ENCODE measurements at regions not wholly inside any gene's neighbourhood (a gene's known extent, or its start where the extent isn't known, plus 50 kb on each side); places are given as distances from the start of the nearest gene placed in this dataset.

DNA sequence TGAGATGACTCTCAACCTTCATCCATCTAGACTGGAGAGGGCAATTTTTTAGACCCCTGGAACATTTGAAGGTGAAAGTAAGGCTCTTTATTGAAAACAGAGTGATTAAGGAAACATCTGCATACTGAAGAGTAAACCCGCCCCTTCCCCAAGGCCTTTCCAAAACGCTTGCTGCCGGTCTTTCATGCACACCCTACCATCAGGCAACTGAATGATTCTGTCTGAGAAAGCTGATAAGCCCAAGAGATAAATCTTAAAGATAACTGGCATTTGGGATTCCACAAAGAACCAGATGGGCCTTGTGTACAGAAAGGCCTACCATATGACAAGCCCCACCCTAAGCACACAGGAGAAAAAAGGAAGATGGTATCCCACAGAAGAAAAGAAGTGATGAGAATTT, 54.4 kb upstream of the PIK3R1 start:
- DNase-seq (ENCODE audit: low spot score), result no peak

DNA sequence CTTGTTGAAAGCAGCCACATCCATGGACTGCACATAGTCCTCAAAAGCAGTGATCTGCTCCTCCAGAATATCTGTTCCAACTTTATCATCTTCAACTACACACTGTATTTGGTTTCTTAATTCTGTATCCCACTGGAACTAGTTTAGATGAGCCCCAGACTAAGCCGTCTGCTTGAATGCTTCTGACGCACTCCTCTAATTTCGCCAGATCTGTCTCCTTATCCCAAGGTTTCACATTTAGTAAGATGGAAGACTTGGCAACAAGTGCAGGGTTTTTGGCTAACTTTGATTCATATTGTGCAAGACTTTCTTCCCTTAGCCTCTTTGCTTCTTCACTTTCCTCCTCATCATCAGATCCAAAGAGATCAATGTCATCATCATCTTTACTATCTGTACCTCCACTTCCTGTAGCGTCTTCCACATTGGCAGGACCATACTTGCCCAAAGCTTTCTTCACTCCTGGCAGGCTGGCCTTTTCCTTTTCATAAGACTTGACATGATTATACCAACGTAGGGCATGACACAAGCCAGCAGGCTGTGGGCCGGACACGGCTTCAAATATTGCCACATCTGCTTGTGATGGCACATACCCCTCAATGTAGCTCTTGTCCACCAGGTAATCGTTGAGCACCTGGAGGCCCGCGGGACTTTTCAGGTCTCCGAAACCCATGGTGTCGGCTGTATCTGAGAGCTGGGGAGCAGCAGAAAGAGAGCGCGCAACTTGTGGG, 56.2 kb upstream of the PIK3R1 start:
- DNase-seq (ENCODE audit: low spot score), result no peak

DNA sequence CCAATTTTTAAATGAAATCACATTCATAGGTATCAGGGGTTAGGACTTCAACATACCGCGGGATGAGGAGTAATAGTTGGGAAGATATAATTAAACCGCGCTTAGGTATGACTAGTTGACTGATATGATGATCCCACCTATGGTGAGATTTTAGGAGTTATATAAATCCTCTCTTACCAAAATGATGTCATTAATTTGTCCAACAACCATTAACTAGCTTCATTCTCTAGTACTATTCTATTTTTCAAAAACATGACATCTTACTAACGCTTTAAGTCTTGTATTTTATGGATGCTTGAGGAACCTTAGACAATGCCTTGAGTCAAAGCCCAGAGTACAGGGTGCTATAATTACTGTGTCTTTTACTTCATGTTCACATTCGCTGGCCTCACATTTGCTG, 59.6 kb upstream of the PIK3R1 start:
- DNase-seq (ENCODE audit: low spot score), result no peak

DNA sequence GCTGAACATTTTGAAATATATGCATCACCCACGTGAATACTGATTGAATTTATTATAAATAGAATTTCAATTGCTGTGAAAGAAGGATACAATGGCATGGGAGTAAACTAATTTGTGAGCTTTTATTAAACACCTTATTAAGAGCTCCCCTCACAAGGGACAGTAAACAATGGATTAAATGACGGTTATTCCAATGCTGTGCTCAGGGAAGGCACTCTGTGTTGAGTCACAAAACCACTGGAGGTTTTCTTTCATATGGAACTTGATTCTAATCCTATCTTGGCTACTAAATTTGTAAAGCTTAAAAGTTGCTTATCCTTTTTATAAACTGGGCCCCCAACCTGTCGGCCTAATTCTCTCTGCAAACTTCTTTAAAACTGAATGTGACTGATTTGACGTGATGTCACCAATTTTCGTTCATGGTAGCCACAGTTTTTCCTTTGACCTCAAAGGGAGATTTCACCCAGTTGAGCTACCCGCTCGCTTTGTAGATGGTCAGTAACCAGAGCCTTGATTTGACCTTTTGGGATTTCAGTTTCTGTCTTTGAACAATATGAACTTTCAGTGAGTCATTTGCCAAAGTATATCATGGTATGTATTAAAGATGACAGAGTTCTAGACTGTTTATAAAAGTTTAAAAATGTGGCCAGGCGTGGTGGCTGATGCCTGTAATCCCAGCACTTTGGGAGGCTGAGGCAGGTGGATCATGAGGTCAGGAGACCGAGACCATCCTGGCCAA, 61.3 kb upstream of the PIK3R1 start:
- DNase-seq (ENCODE audit: low spot score), result no peak

DNA sequence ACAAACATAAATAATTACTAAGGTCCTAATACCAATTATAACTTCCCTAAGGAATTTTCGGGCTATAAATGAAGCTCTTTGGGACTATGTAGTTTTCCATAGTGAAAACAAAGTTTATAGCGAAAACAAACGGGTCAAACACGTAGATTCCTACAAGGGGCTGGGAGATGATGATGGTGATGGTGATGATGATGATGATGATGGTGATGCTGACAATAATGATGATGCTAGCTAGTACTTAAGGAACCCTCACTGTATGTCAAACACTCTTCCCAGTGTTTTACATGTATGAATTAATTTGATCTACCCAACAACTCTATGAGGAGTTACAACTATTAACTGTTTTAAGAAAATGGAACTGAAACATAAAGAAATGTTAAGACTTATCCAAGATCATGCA, 63.7 kb upstream of the PIK3R1 start:
- no peak for DNase-seq (ENCODE audit: low spot score)

DNA sequence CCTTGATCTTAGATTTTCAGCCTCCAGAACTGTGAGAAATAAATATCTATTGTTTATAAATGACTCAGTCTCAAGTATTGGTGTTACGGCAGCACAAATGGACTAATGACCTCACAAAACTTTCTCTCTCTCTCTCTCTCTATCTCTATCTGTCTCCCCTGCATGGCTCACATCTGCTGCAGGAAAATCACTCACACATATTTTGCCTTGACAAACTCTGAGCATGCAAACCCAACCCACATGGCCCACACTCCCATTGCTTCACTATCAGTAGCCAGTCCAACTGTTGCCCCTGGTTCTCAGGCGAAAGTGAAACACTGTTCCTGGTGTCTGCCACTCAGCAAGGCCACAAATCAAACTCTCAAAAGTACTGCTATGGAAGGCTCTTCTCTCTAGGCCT, 66.4 kb upstream of the PIK3R1 start:
- DNase-seq (ENCODE audit: low spot score), result no peak

DNA sequence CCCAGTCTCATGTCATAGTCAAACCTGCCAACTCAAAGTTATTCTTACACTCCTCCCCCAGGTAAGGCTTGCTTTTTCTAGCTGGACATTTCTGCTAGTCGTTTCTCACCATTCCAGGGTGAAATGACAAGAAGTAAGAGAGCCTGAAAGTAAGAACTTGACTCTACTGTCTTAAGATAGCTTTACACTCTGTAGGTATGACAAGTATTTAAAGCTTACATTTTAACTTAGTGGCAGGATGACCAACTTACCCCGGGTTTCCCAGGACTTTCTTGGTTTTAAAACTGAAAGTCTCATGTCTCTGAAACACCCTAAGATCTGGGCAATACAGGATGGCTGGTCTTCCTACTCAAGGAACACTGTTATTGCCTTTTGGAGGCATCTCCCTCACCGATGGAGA, 67.5 kb upstream of the PIK3R1 start:
- DNase-seq (ENCODE audit: low spot score), result no peak

DNA sequence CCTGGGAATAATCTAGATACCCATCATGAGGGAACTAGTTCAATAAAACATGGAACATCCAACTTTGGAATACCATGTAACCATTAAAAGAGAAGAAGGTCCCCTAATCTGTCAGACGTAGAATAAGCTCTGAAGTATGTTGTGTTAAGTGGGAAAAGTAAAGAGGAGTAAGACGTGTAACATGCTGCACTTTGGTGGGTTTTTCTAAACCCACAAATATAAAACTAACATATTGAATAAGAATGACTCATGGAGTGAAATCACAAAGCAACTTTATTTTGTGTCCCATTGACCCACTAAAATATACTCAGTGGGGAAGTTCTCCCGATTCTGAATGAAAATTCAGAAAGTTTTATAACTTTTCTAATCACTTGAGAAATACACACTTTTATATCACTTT, 67.9 kb upstream of the PIK3R1 start:
- no peak for DNase-seq (ENCODE audit: low spot score)

DNA sequence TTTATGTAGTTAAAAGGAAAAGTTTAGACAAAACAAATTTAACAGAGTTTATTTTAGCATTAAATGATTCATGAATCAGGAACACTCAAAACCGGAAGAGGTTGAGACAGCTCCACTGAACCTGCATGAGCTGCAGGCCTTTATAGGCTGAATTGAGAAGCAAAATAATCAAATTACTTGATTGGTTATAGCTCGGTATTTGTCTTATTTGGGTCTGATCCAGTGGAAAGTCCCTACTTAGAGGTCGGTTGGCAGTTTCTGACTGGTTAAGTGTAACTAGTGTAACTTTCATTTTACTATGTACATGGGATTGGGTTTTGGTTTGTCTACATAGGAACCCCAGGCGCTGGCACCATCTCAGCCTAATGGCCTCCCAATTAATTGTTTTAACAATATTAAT, 74.1 kb upstream of the PIK3R1 start:
- DNase-seq (ENCODE audit: low spot score), result peak; percentile 33

DNA sequence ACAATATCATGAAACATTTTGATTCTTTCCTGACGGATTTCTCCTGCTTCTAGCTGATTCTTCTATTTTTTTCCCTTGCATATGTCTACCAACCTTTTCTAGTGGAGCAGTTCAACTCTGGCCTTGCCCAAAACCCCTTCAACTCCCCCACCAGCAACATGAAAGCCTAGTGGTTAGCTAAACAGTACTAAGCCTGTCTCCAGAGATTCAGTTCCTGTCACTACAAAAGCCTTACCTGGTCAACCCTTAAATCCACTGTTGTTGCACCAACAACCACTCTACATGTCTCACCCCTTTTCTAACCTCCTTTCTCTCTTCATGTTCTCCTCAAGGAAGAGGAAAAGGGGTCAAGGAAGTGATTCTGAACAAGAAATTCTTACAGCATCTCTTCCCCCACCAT, 74.8 kb upstream of the PIK3R1 start:
- no peak for DNase-seq (ENCODE audit: low spot score)

DNA sequence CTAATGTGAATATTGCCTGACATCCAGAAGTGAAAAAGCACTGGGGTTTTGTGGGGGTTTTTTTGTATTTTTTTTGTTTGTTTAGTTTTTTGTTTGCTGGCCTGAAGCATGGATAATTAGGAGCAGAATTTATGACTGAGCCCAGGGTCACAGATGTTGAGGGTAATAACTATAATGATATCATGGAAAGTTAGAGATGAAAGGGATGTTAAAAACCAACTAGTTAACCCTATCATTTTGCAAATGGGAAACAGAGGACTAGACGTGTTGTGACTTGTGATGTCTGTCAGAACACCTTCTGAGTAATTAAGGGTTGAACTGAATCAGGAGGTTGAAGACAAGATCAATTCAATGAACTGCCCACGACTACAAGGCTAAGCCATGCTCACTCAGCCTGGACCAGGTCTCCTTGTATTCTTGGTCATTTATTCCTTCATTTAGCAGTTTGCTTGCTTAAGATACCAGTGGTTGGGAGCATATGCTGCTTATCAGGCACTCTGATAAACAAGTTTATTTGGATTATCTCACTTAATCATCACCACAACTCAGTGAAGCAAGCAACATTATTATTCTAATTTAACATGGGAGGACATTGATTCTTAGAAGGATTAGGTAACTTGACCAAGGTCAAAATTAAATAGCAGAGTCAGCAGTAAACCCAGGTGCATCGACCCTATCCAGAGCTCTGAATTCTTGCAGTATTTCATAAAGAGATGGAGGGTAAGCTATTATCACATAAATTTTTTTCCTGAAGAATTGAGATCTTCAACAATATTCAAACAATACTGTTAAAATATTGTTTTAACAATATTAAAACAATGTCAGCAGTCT, 75.7 kb upstream of the PIK3R1 start:
- DNase-seq (ENCODE audit: low spot score), result no peak

DNA sequence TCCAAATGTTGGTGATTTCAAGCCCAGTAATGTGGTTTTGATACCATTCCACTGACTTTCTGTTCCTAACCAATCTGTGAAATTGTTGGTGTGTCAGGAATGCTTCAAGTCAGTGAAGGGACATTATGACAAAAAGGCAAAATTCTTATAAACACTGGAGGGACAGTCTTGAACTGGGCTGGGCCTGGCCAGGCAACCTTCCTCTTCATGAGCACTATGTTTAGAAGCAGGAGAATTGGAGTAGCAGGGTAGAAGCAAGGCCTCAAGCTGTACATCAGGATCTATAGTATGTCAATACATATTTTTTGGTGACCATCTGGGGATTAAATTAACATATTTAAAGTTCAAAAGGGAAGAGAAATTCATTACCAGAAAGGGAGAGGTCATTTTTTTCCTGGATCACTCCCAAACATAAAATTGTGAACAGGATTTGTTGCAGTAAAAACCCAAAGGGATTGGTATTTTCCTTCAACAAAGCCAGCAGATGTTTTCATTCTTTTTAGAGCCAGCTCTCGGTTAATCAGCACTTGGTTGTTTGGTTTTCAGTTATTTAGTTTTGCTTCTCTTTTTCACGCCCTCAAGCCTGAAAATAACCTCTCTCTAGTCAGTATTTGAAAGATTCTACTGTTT, 77.9 kb upstream of the PIK3R1 start:
- peak; percentile 71 for DNase-seq (ENCODE audit: low spot score)

DNA sequence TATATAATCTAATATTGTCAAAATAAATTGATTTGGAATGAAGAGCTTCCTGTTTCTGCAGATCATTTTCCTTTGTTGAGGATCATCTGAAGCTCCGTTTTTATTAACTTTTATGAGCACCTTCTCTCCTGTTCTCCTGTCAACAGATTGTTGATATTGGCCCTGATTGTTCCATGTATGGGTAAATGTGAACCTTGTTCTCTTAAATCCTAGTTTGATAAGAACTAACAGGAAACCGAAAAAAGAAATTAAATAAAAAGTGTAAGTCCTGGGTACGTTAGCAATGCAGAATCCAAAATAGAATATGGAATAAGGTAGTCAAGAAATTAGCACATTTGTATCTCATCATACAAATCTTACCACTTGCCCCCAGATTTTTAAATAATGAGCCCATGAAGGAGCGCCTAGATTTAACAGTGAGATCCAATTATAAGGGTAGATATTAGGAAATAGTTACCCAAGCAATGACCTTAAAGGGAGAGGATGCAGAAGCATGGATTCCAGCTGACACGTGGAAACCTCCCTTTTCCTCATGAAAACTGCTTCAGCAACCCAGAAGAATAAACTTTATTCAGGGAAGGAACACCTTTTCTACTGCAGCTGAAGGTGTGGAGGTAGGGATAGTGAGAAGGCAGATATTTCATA, 80.8 kb upstream of the PIK3R1 start:
- DNase-seq (ENCODE audit: low spot score), result no peak

DNA sequence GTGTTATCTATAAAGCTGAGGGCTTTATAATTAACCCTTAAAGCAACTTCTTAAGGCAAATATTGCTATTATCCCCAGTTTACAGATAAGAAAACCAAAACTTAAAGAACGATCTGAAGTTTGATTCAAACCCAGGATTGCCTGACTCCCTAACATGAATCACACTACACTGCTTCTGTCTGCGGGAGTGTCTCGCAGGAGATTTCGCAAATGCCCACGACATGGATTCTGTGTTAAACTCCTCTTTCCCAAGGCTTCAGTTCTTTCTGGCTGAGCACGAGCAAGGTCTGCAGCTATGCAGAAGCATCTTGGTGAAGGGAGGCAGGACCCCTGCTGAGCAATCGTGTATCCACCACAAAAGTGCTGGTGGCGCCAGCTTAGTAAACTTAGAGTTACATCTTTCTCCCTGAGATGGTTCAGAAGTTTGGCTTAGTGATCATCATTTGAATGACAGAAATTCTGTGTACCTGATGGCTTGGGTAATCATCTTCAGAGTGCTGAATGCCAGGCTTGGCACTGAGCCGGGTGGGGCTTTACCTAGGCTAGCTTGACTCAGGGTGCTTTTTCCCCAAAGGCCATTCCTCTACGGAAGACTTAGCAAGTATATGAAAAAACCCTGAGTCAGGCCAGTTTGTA, 81.4 kb upstream of the PIK3R1 start:
- no peak for DNase-seq (ENCODE audit: low spot score)

DNA sequence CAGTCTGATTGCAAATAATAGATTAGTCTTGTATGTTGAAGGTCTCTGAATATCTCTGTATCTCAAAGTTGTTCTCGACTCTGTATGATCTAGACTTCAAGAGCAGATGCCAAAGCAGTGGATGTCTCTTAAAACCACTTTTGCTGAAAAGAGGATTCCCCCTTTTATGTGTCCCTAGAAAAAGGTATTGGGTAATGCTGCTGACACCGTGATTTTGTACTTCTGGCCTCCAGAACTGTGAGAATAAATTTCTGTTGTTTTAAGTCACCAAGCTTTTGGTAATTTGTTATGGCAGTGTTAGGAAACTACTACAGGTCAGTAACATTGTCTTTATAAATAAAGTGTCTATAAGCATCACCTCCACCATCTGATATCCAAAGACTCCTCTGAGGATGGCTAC, 85.3 kb upstream of the PIK3R1 start:
- DNase-seq (ENCODE audit: low spot score), result no peak

DNA sequence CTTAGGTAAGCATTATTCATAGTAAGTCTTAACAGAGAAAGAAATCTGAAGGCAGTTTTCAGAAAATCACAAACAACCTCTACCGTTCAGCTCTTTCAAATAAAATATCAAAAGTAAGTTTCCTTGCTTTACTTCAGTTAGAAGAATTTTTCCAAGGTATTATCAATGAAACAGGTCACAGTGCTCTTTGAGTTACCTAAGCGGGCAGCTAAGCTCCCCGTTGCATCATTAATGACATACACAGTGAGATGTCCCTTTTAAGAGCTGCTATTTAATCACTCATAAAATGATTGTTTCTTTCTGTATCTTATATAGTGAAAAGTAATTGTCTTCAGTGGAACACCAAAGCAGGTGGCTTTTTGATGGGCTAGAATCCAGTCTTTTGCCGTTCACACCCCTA, 86.2 kb upstream of the PIK3R1 start:
- no peak for DNase-seq (ENCODE audit: low spot score)

DNA sequence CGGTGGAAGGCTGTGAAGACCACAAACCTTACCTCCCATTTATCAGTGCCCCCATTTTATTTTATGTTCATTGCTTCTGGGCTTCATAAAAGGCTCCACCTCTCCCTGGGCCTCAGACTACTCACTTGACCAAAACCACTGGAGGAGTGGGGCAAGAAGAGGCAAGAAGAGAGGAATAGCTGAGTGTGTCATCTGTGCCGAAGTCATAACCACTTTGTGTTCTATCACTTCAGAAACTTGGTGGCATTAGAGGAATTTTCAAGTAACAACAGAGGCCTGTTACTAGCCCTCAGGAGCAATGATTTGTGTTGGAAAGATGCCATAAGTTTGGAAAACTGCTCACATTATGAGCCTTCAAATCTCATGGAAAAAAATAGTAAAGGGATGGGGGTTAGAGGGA, 88.7 kb upstream of the PIK3R1 start:
- DNase-seq (ENCODE audit: low spot score), result no peak

DNA sequence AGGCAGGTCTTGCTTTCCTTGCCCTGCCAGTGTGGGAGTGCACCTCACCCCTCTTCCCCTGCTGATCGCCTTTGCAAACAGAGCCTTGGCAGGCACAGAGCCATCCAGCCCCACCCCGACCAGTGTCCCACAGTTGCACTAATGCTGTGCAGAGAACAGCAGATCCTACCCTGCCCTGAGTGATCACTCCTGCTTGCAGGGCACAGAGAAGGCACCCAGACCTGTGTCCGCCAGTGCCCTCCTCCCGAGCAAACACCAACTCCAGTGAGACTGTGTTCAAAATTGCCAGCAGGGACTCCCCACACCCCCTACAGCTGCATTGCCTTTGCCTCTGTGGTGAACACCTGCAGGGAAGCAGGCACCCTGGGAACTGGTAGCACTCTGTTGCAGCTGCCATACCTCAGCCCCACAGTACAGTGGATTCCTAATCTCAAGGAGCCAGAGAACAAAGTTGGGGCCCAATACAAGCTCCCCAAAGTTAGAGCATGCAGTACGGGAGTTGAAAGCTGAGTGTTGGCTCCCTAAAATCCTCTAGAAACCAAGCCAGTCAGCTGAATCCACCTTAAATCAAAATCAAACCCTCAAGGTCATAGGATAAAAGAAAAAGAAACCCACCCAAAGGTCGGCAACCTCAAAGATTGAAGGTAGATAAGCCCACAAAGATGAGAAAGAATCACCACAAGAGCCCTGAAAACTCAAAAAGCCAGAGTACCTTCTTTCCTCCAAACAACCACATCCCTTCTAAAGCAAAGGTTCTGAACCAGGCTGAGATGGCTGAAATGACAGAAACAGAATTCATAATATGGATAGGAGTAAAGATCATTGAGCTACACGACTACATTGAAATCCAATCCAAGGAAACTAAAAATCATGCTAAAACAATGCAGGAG, 92.9 kb upstream of the PIK3R1 start:
- no peak for DNase-seq (ENCODE audit: low spot score)

DNA sequence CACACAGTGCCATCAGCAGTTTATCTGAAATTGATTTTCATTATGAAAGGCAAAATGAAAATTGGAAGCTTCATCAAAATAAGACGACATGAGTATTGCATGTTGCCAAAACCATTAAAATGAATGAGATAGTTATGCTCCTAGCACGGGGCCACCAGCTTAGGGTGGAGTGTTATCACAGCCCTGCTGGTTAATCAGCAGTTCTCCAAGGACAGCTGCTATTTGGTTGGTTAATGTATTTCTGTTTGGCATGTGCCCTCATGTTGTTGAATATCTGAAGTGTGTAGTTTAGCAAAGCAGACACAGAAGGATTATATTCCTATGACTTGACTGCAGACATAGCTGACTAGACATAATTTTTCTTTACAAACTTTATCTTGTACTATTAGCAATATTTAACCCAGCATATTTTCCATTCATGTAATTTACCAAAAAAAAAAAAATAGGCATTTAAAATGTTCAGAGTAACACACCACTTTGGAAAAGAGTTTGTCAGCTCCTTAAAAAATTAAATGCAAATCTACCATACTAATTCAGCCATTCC, 98.6 kb upstream of the PIK3R1 start:
- DNase-seq (ENCODE audit: low spot score), result no peak

DNA sequence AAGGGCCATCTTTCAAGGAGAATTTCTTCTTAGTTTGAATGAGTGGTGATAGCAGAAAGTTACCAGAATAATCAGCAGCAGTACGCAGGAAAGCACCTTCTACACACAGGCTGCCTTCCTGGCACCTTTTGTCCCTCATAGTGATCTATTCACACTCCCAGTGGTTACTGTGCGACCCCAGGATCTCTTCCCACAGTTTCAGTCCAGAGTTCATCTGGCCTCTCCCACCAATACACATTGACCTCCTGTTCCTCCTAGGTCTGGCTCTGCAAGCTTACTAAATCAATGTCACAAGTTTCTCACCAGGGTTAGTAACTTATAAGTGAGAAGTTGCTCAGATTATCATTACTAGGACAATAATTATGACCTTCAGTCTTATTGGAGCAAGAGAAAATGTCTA, 99.1 kb upstream of the PIK3R1 start:
- no peak for DNase-seq (ENCODE audit: low spot score)
